ENCODE measurements at regions not wholly inside any gene's neighbourhood (a gene's known extent, or its start where the extent isn't known, plus 50 kb on each side); places are given as distances from the start of the nearest gene placed in this dataset.

DNA sequence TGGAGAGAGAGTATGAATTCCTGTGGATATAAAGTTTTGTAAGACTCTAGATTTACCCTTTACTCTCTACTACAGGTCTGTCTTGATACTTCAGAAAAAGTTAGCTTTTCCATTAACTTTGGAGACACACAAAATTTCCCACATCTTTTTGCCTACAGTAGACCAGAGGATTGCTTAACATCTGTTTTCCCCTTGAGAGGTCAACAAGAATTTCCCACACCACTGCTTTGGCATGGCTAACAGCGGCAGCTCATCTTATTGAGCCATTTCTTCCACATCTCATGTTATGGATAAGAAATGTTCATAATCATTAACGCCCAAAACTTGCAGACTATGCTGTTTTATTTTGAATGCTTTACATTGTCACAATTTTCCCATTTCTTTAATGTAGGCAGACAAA lies 273.6 kb upstream of the RGPD4 start:
- TF ChIP-seq, protein P1, sequence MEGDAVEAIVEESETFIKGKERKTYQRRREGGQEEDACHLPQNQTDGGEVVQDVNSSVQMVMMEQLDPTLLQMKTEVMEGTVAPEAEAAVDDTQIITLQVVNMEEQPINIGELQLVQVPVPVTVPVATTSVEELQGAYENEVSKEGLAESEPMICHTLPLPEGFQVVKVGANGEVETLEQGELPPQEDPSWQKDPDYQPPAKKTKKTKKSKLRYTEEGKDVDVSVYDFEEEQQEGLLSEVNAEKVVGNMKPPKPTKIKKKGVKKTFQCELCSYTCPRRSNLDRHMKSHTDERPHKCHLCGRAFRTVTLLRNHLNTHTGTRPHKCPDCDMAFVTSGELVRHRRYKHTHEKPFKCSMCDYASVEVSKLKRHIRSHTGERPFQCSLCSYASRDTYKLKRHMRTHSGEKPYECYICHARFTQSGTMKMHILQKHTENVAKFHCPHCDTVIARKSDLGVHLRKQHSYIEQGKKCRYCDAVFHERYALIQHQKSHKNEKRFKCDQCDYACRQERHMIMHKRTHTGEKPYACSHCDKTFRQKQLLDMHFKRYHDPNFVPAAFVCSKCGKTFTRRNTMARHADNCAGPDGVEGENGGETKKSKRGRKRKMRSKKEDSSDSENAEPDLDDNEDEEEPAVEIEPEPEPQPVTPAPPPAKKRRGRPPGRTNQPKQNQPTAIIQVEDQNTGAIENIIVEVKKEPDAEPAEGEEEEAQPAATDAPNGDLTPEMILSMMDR (IDR thresholded peaks at IDR 0.05): no peak
- TF ChIP-seq POLR2AphosphoS5 (IDR thresholded peaks at IDR 0.05): no peak
- no peak for TF ChIP-seq POLR2A (IDR thresholded peaks at IDR 0.05; ENCODE audit: low read depth)
- TF ChIP-seq EP300 (IDR thresholded peaks at IDR 0.05): no peak

All from esophagus muscularis mucosa (tissue), 4 donors.